Stimulated activated CD4-positive, alpha-beta T cell treated with anti-CD3 and anti-CD28 coated beads, Interleukin-4, amount 100 ng/mL, for 24 hours (primary cell): ENCODE measurements at regions not wholly inside any gene's neighbourhood (a gene's known extent, or its start where the extent isn't known, plus 50 kb on each side); places are given as distances from the start of the nearest gene placed in this dataset.

Source experiments
- DNase-seq: peaks from one replicate; pipeline ENCODE4 v3.0.0-alpha.2; 2020

GRCh38 chr6:744666-745353 lies 51.9 kb upstream of the EXOC2 start:
- DNase-seq: no peak

GRCh38 chr6:743320-744096 lies 50.6 kb upstream of the EXOC2 start:
- no peak for DNase-seq
